NCI-H2227 treated with DMSO at 0.1 percent for 48 hours (cell line): ENCODE measurements at regions not wholly inside any gene's neighbourhood (a gene's known extent, or its start where the extent isn't known, plus 50 kb on each side); places are given as distances from the start of the nearest gene placed in this dataset.
A peak's percentile ranks its signal among the peaks of the same experiment; 100 is the strongest.
"Not testable (repeated sequence)": the region's sequence is repeated elsewhere in the genome, so short reads cannot be mapped to it uniquely, and the experiment has no call there.

Source experiments
- DNase-seq: peaks from one replicate; lab custom pipeline; 2025; lab: John Stamatoyannopoulos, UW

DNA sequence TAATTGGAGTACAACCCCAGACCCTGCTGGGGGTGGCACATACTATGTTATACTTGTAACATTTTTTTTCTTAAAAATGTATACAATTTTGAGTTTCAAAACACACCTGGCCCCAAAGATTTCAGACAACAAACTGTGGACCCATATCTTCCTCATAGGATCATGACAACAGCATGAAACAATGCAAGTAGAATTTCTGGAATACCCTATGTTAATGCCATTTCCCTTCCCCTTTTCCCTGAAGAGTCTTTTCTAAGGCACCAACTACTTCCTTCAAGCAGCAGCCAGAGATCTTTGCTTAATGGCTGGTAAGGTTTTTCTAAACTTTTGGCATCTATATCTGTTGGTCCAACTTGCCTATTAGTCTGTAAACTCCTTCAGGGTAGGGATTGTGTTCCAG, 99.9 kb upstream of the SERBP1 start:
- no peak for DNase-seq

DNA sequence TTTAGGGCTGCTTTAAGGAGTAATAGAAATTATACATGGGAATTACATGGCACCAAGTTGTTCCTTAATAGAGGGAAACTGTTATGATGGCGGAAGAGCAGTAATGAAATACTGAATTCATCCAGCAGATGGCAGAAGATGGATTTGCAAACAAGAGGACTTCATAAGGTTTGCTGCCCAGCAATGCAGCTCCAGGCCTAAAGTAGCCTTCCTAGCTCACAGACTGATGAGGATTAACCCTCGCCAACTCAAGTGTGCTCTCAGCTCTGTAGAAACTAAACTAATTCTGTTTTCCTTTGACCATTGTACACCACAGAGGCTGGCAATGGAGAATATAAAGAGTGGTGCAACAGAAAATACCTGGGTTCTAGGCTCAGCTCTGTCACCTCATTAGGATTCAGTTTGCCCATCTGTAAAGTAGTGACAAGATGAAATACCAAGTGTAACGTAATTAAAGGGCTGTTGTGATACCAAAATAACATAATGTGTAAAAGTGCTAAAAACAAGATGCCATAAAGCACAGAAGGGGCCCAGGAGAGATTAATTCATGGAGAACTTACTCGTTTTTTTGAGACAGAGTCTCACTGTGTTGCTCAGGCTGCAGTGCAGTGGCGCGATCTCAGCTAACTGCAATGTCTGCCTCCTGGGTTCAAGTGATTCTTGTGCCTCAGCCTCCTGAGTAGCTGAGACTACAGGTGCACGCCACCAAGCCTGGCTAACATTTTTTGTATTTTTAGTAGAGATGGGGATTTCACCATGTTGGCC, 102.4 kb upstream of the SERBP1 start:
- peak; percentile 47 for DNase-seq

DNA sequence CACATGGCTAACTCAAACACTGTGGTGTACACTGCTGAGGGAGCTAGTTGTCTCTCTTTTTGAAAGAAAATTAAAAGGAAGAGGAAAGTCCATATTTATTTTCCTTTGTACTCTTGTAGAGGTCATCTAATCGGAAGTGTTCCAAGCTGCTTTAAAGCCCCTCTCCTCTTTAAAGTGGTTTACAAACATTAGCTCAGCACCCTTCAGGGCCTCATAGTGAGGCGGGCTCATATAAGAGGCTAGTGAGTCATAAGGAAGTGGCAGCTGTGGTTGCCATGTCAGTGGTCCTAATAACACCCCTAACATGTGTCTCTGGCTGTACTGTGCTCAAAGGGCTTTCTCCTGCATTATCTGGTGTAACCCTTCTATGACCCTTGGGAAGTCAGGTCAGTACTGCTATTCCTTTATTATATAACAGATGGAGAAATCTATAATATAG, 104.4 kb upstream of the SERBP1 start:
- DNase-seq: peak; percentile 18

DNA sequence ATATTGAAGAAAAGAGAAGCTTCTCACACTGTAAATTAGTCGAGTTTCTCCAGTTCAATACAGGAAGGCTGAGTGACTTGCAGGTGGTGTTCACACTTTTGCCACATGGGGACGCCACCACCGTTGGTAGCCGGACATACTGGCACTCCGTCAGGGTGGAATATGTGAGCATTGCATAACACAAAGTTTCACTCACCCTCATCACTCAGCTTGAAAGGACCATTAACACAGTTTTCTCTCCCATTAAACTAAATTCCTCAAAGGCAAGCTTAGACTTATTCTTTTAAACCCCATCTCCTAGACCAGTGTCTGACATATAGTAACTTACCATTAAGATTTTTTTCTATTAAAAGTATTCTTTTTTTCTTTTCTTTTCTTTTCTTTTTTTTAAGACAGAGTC, 105.3 kb upstream of the SERBP1 start:
- peak; percentile 28 for DNase-seq

DNA sequence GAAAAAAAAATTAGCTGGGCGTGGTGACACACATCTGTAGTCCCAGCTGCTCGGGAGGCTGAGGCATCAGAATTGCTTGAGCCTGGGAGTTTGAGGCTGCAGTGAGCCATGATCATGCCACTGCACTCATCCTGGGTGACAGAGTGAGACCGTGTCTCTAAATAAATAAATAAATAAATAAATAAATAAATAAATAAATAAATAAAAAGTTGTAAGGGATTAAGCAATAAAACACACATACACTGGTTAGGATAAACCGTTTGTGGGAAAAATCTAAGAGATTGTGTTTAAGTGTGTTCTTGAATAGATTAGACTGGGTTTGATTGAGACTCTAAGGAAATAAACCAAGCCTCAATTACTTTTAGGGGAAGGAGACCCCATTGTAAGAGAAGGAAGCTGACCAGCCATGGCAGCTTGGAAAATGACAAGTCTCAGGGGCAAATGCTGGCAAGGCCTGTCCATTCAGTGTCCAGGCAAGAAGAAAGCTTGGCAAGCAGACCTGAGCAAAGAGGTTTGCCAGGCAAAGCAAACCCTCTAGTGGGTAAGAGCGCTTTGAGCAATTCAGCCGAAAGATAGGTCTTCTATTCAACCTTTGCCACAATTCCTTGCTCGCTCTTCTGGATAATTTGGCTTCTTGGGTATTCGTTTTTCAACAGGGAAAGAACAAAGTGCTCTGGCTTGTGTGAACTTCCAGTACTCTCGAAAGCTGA, 106.9 kb upstream of the SERBP1 start:
- no peak for DNase-seq

DNA sequence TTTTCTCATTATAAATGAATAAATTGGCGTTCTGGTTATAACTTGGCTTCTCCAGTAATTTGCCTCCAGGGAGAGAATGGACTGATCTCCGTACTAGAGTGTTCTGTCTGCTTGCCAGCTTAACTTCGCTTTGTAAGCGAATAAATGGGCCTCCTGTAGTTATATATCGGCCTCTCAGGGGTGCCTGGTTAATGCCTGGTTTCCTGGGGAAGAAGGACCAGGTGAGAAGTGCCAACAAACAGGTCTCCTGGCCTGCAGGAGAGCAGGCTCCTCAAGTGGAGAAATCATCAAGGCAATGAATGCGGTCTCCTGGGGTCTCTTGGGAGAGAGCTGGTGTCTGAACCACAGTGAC, 107.4 kb upstream of the SERBP1 start:
- no peak for DNase-seq

DNA sequence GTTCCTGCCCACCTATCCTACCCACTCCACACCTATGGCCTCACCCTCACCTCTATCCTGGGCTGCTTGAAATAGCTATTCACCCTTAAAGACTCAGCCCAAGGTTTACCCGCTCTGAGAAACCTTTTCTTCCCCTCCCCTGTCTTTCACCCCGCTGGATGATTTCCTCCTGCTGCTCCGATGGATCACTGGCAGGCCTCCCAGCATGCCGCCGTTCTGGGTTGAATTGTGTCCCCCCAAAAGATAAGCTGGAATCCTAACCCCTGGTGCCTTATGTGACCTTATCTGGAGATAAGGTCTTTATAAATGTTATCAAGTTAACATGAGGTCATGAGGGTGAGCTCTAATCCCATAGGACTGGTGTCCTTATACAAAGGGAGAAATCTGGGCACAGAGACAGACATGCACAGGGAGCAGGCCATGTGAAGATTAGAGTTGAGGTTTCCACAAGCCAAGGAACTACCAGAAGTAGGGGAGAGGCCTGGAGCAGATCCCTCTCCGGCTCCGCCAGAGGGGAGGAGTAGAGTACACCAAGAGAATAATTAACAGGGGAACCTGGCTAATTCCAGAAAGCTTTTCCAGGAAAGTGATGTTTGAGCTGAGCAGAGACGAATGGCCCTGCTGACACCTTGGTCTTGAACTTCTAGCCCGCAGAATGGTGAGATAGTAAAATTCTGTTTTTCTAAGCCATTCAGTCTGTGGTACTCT, 110.0 kb upstream of the SERBP1 start:
- no peak for DNase-seq

DNA sequence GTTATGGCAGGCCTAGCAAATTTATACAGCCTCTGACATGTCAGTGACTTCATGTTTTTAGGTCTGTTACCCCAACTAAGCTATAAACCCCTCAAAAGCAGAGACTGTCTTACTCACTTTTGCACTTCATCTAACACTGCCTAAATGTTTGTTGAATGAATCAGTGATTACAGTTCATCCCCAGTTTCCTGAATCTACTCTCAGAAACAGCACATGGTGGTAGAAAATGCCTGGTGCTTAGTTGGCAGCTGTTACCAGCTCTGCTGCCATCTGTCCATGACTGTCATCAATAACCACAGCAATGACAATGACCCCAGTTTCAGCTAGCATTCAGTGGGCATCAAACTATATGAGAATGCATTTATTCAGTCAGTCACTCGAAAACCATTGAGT, 110.5 kb upstream of the SERBP1 start:
- no peak for DNase-seq

DNA sequence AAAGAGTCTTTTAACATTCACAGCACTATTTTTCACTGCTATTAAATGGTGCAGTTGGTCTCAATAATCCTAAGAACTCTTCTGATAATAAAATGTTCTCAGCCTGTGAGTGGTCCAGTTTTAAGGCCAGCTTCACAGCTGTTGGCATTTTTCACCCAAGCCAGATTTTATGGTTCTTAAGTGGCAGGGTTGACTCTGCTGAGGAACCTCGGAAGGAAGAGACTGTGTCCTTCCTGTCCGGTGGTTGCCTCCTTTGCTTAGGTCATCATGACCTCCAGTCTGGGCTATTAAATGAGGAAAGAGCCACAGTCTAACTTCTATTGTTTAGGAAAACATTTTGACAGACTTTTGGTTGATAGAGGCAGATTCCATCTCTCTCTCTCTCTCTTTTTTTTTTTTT, 112.5 kb upstream of the SERBP1 start:
- no peak for DNase-seq

DNA sequence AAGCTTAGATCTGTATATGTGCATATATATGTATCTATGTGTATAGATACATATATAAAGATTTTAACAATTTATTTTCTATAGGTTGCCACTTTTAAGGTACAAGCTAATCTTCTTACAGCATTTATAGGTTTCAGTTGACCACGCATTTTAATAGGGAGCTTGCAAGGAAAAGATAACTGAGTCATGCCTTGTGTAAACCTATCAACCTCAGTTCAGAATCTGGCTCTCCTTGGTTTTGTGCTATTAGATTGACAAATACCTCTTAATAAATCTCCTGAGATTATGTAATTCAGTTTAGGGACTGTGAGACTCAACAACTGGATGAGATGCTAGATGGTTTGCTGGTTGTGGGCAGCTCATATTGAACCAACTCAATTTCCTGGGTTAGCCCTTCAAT, 114.7 kb upstream of the SERBP1 start:
- no peak for DNase-seq

DNA sequence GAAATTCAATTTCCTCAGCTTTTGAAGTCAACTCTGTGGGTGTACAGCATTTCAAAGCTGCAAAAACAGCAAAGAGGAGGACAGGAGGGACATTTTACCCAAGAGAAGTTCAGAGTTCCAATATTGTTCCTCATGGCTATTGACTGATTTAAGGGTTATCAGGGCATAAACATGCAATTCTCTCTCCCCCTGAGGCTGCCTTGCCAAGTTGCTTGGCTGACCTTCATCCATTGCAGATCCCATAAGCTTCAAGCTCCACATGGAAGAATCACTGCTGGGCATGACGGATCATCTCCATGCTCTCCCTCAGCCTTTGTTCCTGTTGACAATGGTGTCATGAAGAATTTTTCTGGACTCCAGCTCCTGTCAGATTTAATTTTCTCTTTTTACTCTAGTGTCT, 115.2 kb upstream of the SERBP1 start:
- DNase-seq: no peak

DNA sequence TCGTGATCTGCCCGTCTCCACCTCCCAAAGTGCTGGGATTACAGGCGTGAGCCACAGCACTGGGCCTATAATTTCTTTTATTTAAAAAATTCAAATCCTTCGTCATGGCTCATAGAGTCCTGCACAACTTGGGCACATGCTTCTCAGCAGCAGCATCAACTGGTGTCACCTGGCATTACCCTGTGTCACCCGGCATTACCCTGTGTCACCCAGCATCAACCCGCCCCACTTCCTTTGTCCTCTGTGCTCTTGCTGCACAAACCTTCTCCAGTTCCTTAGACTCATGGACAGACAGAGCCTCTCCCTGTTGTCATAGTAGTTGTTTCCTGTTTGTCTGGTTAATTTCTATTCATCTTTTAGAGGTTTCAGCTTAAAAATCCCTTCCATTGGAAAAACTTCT, 121.2 kb upstream of the SERBP1 start:
- DNase-seq: no peak

DNA sequence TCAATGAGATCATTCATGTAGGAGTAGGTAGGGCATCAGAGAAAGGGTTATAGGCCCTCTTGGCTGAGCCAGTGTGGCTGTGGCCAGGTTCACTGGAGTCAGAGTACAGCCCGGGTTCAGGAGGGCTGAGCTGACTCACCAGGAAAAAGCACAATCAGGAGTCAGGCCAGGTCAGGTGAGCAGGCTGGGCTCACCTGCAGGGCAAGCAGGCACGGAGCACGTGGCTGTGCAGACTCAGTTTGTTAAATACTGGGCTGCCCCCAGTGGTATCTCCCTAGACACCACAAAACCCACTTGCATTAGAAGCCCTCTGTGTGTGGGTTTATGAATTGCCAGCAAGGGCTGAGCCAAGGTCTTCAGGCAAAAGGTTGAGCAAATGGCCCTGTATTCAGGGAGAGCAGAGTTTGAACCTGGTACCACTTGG, 122.1 kb upstream of the SERBP1 start:
- no peak for DNase-seq

DNA sequence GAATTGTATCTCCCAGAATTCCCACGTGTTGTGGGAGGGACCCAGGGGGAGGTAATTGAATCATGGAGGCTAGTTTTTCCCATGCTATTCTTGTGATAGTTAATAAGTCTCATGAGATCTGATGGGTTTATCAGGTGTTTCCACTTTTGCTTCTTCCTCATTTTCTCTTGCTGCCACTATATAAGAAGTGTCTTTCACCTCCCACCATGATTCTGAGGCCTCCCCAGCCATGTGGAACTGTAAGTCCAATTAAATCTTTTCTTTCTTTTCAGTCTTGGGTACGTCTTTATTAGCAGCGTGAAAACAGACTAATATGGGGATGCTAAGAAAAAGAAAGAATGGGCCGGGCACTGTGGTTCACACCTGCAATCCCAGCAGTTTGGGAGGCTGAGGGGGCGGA, 124.0 kb upstream of the SERBP1 start:
- not testable (repeated sequence) for DNase-seq

DNA sequence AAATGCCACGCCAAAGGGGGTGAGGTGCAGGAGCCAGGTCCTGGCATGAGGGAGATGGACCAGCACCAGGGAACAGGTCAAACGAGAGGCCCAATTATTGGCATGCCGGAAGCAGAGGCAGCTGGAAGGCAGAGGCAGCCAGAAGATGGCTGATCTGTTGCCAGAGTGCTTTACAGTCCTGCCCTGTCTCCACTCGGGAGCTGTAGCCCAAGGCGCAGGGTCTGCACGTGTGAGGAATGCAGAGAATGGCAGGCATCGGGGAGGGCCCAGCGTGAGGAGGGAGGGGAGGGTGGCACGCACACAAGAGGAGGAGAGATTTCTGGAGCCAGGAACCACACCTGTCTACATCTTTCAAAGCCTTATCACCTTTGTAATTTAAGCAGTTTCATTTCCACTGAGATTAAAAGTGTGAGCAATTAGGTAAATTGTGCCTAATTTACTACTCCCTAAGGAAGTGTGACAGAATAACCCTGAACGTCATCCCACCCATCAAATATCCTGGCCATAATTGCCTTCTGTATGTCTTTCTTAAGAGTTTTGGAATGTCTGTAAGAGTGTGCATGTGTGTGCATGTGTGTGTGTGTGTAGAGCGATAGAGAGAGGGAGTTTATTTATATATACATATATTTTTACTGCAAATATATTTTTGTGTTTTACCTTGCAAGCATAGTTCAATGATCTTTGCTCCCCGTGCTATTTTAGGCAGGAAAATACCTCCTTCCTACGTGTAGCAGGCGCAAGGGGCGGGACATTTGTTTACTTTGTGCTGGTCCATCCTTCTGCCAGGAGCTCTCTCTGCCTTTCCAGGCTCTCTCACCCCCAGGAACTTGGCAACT, 125.5 kb upstream of the SERBP1 start:
- no peak for DNase-seq

DNA sequence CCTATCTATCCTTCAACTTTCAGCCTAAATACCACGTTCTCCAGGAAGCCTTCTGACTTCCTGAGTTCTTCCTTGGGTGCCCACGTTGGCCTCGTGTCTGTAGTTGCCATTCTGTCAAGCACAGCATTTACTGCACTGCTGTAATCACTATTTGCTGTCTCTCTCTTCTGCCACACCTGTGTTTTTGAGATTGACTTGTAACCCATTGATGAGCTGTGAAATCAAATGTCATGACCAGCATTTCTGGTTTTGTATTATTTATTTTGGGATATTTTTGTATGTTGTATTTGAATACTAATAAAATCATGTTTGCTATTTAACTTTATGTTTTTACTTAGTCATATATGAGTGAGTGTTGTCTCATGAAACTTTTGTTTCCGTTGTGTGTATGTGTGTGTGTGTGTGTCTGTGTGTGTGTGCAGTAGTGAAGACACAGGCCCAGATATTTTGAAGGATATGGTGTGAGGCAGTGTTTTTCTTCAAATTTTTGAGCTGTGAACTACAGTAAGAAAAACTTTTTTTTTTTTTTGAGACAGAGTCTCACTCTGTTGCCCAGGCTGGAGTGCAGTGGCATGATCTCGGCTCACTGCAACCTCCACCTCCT, 126.2 kb upstream of the SERBP1 start:
- no peak for DNase-seq

DNA sequence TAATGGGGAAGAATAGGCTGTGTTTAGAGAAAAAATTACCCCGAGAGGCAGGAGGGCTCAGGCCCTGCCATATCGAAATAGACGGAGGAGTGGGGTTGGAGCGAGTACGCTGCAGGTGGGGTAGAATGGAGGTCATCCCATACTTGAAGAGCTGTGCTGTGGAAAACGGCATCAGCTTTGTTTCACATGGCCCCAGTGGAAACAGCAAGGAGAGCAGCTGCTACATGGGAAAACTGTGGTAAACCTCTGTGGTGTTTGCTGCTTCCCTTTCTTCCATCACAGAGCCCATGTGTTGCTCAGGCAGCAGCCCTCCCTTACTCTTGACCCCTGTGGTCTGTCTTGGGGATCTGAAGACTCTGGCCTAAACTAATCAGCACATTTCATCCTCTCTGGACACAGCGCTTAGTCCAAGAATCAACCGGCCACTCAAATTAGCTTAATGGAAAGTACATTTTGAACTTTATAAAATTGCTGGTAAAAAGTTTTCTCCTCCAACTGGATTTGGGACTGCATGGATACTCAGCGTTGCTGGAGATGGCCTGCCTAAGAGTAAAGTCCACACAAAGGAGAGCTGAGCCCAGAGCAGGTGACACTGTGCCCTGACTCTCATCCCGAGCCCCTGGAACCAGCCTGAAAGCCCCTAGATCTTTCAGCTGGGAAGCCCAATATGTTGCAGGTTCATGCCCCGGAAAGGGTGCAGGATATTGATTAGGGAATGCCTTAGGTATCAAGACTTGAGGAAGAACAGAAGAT, 127.1 kb upstream of the GADD45A start:
- no peak for DNase-seq

DNA sequence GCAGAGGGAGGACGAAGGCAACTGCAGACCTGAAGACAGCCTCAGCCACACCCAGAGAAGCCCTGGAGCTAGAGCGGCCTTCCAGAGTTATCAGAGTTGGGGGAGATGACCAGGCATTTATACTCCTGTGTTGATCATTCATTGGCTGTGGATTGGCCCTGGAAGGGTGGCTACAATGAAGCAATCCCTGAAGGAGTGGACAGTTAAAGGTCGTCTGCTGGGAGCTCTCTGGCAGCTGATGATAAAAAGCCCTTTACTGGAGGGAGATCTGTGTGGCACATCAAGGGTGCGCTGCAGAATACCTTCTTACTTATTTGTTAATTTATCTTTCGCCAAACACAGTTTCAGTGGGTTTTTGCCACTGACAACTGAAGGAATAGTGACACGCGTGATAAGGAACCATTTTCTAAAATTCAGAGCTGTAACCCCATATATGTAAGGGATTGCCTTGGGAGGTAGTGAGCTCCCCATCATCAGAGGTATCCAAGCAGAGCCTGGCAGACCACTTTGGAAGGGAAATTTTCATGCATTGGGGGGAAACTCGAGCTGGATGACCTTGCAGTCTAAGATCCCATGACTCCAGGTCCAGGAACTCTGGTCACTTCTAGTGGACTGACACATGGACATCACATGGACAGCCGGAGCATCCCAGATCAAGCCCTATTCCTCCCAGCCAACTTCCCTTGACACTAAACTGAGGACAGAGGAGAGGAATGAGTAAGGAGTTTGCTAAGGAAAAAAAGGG, 126.4 kb upstream of the GADD45A start:
- DNase-seq: no peak

DNA sequence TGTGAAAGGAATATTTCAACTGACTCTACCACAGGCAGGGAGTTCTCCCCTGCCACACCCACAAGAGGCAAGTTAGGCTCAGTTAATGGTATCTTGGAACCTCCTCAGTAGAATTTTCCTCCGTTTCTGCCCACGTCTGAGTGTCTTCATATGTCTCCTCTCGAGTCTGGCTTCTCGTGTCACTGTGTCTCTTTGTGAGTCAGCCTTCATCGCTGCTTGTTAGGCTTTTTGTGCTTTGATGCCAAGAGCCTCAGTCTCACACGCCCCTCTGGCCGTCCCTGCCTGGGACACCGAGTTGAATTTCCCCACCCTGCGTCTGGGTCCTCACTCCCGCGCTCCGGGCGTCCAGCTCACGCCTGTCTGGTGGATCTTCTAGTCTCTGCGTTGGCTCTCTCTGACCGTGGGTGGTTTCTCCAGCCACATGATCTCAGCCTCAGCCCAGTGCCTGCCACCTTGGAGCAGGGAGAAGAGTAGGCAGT, 125.7 kb upstream of the GADD45A start:
- DNase-seq: no peak

DNA sequence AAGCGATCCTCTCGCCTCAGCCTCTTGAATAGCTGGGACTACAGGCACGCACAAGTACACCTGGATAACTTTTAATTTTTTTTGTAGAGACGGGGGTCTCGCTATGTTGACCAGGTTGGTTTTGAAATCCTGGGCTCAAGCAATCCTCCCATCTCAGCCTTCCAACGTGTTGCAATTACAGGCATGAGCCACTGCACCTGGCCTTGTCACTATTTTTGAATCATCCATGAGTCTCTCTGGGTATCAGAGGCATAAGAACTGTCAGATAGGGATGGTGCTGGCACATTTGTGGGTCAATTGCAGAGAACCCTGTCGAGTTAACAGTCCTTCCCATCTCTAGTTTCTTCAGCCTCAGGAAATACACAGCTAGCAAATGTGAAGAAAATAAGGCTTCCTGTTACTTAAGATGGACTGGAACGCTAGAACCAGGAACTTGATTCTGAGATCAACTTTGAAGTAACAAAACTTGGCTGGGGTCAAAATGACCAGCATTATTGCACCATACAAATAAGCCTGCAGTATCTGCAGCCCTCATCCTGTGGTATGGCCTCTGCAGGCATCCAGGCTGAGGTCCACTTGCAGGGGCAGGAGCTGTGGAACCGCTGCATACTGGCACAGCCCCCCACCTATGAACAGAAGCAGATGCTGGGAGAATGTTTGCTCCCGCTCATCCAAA, 124.3 kb upstream of the GADD45A start:
- DNase-seq: no peak
